GDM1 (cell line): ENCODE measurements at regions not wholly inside any gene's neighbourhood (a gene's known extent, or its start where the extent isn't known, plus 50 kb on each side); places are given as distances from the start of the nearest gene placed in this dataset.
"Not testable (repeated sequence)": the region's sequence is repeated elsewhere in the genome, so short reads cannot be mapped to it uniquely, and the experiment has no call there.

ENCODE experiments used
- DNase-seq: peaks from one replicate; lab custom pipeline; 2025; lab: John Stamatoyannopoulos, UW

DNA sequence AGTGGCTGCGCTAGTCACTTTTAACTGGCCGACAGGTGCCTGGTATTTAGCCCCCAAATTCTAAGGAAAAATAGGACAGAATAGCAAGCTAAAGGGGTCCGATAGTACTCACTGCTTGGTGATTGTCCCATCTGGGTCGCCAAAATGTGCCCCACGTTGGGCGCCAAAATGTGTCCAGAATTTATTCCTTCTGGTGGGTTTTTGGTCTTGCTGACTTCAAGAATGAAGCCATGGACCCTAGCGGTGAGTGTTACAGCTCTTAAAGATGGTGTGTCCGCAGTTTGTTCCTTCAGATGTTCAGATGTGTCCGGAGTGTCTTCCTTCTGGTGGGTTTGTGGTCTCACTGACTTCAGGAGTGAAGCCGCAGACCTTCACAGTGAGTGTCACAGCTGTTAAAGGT lies 144.8 kb upstream of the XIRP2 start:
- not testable (repeated sequence) for DNase-seq

DNA sequence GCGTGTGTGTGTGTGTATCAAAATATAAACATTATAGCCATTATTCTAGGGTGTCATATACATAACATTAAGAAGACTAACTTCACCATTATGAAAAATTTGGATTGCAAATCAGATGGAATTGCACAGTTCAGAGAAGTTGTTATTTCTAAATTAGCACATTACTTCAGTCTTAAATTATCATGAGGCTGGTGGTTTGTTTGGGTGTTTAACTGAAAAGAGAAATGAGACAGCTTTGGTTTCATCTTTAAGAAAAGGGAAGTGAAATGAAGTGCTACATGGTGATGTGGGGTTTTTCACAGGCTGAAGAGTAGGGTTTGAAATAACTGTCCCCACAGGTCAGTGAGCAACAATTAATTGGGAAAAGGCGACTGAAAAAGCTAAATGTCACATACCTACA lies 161.2 kb upstream of the XIRP2 start:
- no peak for DNase-seq

DNA sequence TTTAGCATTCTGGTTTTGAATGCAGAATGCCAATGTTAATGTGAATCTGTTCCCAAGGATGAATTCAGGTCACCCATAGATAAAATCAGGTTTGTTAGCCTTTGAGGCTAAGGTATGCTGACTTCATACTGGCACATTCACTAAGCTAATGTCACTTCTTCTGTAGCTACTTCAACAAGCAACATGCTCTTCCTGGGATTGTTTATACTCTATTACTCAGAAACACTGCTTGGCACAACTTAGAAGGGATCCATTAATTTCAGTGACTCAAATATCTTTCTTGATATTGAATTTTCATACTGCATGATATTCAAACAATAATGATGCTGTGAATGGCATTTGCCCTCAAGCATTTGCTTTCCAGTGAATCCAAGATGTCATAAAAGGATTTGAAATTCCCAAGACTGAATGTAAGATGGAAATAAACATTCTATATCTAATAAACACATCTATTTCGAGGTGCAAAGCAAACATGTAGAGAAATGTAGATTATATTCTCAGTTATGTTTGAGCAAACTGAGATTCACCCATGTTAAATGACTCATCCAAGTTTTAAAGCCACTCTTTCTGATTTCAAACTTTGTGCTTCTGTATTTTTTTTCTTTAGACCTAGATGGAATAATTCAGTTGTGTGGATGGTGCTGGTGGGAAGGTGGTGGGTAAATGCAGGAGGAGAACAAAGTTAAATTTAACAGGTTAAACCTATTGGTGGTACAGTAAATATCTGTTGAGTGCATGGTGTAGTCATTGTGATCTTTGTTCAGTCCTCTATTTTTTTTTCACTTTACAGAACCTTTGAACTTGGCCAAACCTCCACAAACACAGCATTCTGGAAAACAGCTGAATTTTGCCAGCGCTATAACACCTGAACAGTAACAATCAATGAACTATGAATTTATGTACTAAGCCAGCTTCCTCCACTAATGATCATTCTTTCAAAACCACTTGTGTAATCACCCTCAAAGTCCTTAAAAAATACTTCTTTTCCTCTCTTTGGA lies 162.1 kb upstream of the XIRP2 start:
- DNase-seq, result no peak

GRCh38 chr2:166716968-166717367 lies 171.3 kb upstream of the XIRP2 start:
- no peak for DNase-seq

- no peak for DNase-seq
These were observed 188.2 kb upstream of the XIRP2 start for GRCh38 chr2:166700079-166700478.

GRCh38 chr2:166695154-166695553 lies 193.1 kb upstream of the XIRP2 start:
- DNase-seq, result no peak

- not testable (repeated sequence) for DNase-seq
These were observed 192.0 kb upstream of the SCN7A start for GRCh38 chr2:166686057-166686456.

- DNase-seq, result no peak
These were observed 183.9 kb upstream of the SCN7A start for GRCh38 chr2:166677996-166678395.

DNA sequence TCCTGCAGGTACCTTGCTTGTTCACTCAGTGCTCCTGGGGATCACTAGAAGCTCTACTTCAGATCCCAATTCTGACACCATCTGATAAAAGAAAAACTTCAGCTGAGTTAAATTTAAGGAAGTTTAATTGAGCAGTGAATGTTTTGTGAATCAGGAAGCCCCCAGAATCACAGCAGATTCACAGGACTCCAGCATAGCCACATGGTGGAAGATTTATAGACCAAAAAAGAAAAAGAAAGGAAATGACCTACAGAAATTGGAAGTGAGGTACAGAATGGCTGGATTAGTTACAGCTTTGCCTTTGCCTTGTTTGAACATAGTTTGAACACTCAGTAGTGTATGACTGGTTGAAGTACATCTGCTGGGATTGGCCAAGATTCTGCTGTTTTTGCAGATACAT lies 182.7 kb upstream of the SCN7A start:
- no peak for DNase-seq

- DNase-seq, result no peak
These were observed 181.5 kb upstream of the SCN7A start for GRCh38 chr2:166675553-166675952.

GRCh38 chr2:166673986-166674385 lies 179.9 kb upstream of the SCN7A start:
- no peak for DNase-seq

GRCh38 chr2:166671801-166672200 lies 177.8 kb upstream of the SCN7A start:
- DNase-seq, result no peak

- no peak for DNase-seq
These were observed 177.2 kb upstream of the SCN7A start for GRCh38 chr2:166671235-166671634.

DNA sequence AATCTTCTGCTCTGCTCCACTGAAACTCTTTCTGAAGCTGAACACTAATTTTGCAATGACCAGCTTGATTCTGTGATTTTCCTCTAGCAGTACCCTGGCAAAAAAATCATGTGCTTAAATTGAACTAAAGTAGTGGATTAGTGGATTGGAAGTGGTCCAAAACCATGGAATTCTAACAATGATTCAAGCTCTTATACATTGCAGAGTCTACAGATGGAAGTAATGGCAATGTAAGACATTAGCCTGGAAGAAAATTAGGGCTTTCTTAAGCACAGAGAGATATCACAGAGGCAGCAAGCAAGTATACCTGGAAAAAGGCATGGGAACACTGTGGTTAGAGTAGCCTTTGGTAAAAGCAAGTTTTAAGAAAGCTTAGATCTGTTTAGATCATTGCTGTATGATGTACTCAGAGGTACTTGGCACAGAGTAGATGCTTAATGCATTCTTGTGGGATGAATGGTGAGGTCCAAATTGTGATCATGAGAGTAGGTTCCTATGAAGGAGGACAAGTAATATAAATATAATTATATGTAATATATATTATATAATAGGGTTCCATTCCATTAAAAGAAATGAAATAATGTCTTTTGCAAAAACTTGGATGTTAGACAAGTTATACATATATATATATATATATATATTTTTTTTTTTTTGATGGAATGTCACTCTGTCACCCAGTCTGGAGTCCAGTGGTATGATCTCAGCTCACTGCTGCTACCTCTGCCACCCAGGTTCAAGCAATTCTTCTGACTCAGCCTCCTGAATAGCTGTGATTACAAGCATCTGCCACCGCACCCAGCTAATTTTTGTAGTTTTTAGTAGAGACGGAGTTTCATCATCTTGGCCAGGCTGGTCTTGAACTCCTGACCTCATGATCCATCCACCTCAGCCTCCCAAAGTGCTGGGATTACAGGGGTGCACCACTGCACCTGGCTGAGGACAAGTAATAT lies 172.2 kb upstream of the SCN7A start:
- no peak for DNase-seq

GRCh38 chr2:166661824-166662223 lies 167.8 kb upstream of the SCN7A start:
- no peak for DNase-seq

GRCh38 chr2:166661391-166661790 lies 167.3 kb upstream of the SCN7A start:
- DNase-seq, result no peak

DNA sequence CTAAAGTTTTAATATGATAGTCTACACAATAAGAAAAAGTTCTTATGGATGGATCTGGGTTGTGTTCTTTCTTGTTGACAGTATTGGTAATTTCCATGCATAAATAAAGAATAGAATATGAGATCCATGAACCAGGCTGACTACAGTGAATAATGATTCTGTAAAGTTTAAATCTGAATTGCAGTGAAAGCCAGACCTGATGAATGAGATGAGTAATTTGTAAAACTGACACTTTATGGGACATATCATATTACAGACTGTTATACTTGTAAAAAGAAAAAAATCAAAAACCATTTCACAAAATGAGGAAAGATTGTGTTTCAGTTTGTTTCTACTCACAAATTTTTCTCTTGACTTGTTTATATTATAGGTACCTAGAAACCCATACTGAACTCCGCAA lies 164.9 kb upstream of the SCN7A start:
- DNase-seq, result no peak

GRCh38 chr2:166653185-166653813 lies 159.2 kb upstream of the SCN7A start:
- no peak for DNase-seq

DNA sequence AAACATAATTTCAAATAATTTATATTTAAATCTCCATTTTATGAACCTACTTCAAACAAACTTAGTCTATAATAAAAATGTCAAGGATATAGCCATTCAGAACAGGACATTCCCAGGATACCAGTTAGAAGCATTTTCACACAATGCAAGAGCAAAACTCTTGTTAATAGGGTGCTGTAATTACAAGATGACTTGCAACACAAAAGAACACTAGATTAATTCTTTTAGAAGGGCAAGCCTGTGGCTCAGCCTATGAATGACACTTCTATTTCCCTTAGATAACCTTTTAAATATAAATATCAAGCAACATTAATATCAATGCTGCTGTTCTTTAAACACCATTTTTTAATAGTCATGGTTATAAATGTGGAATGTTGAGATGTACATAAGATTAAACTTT lies 157.9 kb upstream of the SCN7A start:
- DNase-seq, result no peak

GRCh38 chr2:166651080-166651675 lies 157.1 kb upstream of the SCN7A start:
- no peak for DNase-seq

GRCh38 chr2:166647935-166648334 lies 153.9 kb upstream of the SCN7A start:
- no peak for DNase-seq

DNA sequence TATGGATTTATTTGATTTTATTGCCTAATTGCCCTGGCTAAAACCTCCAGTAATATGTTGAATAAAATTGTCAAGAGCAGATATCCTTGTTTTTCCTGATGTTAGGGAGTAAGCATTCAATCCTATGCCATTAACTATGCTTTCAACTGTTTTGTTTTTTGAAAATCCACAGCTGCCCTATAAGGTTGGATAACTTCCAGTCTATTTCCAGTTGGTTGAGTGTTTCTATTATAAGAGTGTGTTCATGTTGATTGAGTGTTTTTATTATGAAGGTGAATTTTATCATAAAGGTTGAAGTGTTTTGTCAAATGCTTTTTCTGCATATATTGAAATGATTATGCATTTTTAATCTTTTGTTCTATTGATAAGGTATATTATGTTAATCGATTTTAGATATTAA lies 149.9 kb upstream of the SCN7A start:
- DNase-seq, result no peak
